ENCODE measurements at regions not wholly inside any gene's neighbourhood (a gene's known extent, or its start where the extent isn't known, plus 50 kb on each side); places are given as distances from the start of the nearest gene placed in this dataset.
"Not testable (repeated sequence)": the region's sequence is repeated elsewhere in the genome, so short reads cannot be mapped to it uniquely, and the experiment has no call there.

DNA sequence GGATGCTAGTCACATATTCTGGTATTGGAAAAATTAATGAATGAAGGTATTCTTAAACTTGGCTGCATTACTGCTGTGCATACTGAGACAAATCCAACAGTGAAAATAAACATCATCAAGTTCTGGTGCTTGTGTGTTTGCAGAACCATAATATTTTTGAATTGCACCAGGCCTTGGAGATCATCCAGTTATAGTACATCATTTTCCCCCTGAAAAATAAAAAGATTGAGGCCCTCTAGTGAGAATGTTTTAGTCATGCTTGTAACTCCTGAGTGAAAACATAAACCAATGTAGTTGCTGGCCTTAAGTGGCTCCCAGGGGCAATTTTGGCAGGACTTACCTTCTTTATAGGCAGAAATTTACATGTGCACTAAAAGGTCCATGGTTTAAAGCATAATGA, 218.8 kb upstream of the TMEM229A start:
- no peak for TF ChIP-seq CTCF (IDR thresholded peaks at IDR 0.05)
- no peak for ATAC-seq (ENCODE audit: low FRiP score)
- no peak for DNase-seq (ENCODE audit: low spot score)

- ATAC-seq (ENCODE audit: low FRiP score) (no peak), DNase-seq (ENCODE audit: low spot score) (no peak)
Measured at GRCh38 chr7:124250297-124251034, 217.6 kb upstream of the TMEM229A start.

DNA sequence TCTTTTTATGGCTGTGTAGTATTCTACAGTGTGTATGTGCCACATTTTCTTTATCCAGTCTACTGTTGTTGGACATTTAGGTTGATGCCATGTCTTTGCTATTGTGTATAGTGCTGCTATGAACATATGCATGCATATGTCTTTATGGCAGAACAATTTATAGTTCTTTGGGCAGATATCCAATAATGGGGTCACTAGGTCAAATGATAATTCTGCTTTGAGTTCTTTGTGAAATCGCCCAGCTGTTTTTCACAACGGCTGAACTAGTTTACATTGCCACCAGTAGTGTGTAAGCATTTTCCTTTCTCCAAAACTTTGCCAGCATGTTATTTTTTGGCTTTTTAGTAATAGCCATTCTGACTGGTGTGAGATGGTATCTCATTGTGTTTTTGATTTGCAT, 214.8 kb upstream of the TMEM229A start:
- ATAC-seq (ENCODE audit: low FRiP score), result no peak
- no peak for TF ChIP-seq CTCF (IDR thresholded peaks at IDR 0.05)
- DNase-seq (ENCODE audit: low spot score), result no peak

More at GRCh38 chr7:124250297-124251034, 217.6 kb upstream of the TMEM229A start:
- TF ChIP-seq CTCF (IDR thresholded peaks at IDR 0.05), result no peak

- DNase-seq (ENCODE audit: low spot score) (no peak), ATAC-seq (ENCODE audit: low FRiP score) (no peak)
- TF ChIP-seq CTCF (IDR thresholded peaks at IDR 0.05), result no peak
Measured at GRCh38 chr7:124246262-124246863, 213.5 kb upstream of the TMEM229A start.

GRCh38 chr7:124244469-124244868, 211.6 kb upstream of the TMEM229A start:
- not testable (repeated sequence) for ATAC-seq (ENCODE audit: low FRiP score); DNase-seq (ENCODE audit: low spot score)

DNA sequence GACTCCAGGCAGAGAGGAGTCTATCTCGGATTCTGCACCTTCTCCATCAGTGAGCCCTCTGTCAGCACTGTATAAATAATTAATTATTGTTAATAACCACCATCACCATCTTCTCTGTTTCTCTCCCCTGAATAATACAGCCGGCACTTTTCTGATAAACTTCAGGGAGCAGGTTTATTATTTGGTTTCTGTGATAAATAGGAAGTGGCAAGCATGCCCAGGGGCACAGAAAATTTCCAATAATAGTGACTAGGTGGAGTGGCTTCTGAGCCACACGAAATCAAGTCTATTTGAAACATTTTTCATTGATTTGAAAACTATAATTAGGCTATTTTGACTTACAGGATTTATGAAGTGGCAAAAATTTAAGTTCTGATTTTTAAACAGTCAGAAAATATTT, 186.8 kb upstream of the TMEM229A start:
- ATAC-seq (ENCODE audit: low FRiP score) (no peak), DNase-seq (ENCODE audit: low spot score) (no peak)
- TF ChIP-seq CTCF (IDR thresholded peaks at IDR 0.05), result no peak

DNA sequence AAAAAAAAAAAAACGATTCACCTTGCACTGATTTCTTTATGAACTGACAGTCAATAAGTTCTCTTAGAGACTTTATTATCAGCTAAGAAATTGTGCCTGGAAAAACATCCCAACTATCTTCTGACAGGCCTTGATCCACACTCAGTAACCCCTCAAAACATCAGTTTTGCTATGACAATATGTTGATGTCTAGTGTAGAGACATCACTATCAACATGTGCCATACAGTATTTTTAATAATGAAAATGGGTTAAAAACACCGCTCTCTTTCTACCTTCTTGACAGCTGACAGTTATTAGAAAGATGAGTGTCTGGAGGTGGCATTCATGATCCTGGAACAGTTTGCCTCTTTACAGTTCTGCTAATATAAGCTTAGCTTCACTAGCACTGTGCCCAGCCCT, 175.8 kb upstream of the TMEM229A start:
- no peak for DNase-seq (ENCODE audit: low spot score)
- no peak for TF ChIP-seq CTCF (IDR thresholded peaks at IDR 0.05)
- ATAC-seq (ENCODE audit: low FRiP score), result no peak

Data from omental fat pad (tissue), 3 donors.